Endothelial cell (in vitro differentiated cells): ENCODE measurements at regions not wholly inside any gene's neighbourhood (a gene's known extent, or its start where the extent isn't known, plus 50 kb on each side); places are given as distances from the start of the nearest gene placed in this dataset.

Experiments used
- DNase-seq: peaks from one replicate; pipeline ENCODE4 v3.0.0; 2021; ENCODE audit warnings: low spot score
- H3K27ac Mint-ChIP-seq: one replicate; pipeline ENCODE4 v1.8.0; 2021; ENCODE audit warnings: mixed read lengths, inconsistent platforms; ENCODE audit not compliant: unreplicated experiment
- H3K27me3 Mint-ChIP-seq: one replicate; pipeline ENCODE4 v1.8.0; 2021; ENCODE audit warnings: mild to moderate bottlenecking, moderate library complexity, mixed read lengths, inconsistent platforms; ENCODE audit not compliant: unreplicated experiment
- H3K36me3 Mint-ChIP-seq: one replicate; pipeline ENCODE4 v1.8.0; 2021; ENCODE audit warnings: mild to moderate bottlenecking, low read depth, mixed read lengths, inconsistent platforms; ENCODE audit not compliant: unreplicated experiment
- H3K4me1 Mint-ChIP-seq: one replicate; pipeline ENCODE4 v1.8.0; 2021; ENCODE audit warnings: mild to moderate bottlenecking, mixed read lengths, inconsistent platforms; ENCODE audit not compliant: unreplicated experiment
- H3K4me3 Mint-ChIP-seq: one replicate; pipeline ENCODE4 v1.8.0; 2021; ENCODE audit warnings: mild to moderate bottlenecking, mixed read lengths, inconsistent platforms; ENCODE audit not compliant: unreplicated experiment
- H3K9me3 Mint-ChIP-seq: one replicate; pipeline ENCODE4 v1.8.0; 2021; ENCODE audit warnings: mixed read lengths, inconsistent platforms; ENCODE audit not compliant: unreplicated experiment
- TF ChIP-seq, protein P1 (sequence below): fragments of 200-600 bp; sonication (generic); IDR thresholded peaks from one replicate; pipeline ENCODE4 v1.5.0; 2021; ENCODE audit warnings: antibody characterized with exemption; ENCODE audit not compliant: unreplicated experiment

DNA sequence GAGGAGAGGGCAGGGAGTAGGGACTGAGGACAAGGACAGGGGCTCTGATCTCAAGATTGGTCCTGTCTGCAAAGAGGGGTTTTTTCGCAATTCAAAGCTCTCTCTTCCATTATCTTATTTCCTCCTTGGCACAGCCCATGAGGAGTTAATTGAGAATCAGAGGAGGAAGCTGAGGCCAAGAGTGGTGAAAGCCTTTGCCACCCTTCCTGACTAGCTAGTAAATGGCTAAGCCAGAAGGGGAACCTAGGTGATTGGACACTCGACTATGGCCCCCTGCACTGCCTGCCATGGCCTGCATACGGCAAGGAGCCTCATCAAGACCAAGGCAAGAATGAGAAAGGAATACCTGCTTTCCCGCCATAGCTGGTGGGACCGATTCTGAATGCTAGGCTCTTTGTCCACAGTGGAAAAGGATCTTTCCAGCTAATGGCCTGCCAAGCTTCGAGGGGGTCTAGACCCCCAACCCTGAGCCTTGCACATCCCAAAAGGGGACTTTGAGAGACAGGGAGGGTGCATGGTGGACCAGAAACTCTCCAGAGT lies 237.9 kb downstream of the HAUS1 start:
- no peak overlapping the region for H3K27ac Mint-ChIP-seq
- H3K9me3 Mint-ChIP-seq, result no peaks in the 10 kb centered on the region
- peaks cover 4% of the 10 kb centered on the region for H3K27me3 Mint-ChIP-seq
- no peak for DNase-seq
- TF ChIP-seq, protein P1, sequence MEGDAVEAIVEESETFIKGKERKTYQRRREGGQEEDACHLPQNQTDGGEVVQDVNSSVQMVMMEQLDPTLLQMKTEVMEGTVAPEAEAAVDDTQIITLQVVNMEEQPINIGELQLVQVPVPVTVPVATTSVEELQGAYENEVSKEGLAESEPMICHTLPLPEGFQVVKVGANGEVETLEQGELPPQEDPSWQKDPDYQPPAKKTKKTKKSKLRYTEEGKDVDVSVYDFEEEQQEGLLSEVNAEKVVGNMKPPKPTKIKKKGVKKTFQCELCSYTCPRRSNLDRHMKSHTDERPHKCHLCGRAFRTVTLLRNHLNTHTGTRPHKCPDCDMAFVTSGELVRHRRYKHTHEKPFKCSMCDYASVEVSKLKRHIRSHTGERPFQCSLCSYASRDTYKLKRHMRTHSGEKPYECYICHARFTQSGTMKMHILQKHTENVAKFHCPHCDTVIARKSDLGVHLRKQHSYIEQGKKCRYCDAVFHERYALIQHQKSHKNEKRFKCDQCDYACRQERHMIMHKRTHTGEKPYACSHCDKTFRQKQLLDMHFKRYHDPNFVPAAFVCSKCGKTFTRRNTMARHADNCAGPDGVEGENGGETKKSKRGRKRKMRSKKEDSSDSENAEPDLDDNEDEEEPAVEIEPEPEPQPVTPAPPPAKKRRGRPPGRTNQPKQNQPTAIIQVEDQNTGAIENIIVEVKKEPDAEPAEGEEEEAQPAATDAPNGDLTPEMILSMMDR, result no peak
- H3K4me1 Mint-ChIP-seq, result peaks cover 32% of the 10 kb centered on the region
- H3K36me3 Mint-ChIP-seq, result no peaks in the 10 kb centered on the region
- no peak overlapping the region for H3K4me3 Mint-ChIP-seq

DNA sequence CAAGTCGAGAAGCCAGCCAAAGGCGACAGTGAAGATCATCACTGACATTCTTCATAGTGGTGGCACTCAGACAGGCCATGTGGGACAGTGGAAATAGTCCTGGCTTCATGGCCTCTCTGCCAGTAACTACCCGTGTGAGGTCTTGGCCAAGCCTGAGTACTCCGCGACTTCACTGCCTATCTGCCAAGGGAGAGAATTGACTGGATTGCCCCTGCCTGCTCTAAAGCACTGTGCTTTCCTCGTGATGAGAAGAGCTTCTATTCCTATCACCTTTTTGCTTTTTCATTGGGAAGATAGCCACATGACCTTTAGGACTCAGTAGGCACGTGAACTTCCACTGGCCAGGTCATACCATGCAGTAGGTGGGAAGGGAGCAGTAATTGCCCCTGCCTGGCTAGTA lies 239.3 kb downstream of the HAUS1 start:
- no peak overlapping the region for H3K4me3 Mint-ChIP-seq
- peaks cover 4% of the 10 kb centered on the region for H3K27me3 Mint-ChIP-seq
- H3K27ac Mint-ChIP-seq, result peak overlapping the region; percentile 82
- H3K4me1 Mint-ChIP-seq, result peaks cover 21% of the 10 kb centered on the region
- H3K9me3 Mint-ChIP-seq, result no peaks in the 10 kb centered on the region
- TF ChIP-seq, protein P1, result no peak
- DNase-seq, result no peak
- H3K36me3 Mint-ChIP-seq, result no peaks in the 10 kb centered on the region

DNA sequence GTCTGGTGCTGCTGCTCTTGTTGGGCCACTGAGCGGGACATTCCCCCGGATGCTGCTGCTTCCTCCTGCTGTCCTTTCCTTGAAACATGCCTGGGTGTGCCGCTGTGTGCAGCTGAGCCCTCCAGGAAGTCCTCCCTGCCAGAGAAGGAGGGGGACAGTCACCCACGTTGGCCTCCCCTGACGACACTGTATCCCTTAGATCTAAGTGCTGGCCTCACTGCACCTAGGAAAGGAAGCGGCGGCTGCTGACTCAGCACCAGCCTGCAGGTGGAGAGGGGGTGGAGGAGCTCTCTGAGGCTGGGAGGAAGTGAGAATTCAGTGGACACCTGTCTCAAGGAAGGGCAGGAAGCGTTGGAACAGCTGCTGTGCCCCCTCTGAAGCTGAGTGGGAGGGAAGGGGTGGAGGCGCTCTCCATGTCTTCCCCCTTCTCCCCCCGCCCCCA lies 239.8 kb downstream of the HAUS1 start:
- DNase-seq, result peak; percentile 28
- Mint-ChIP-seq H3K4me1 (peaks cover 18% of the 10 kb centered on the region), H3K36me3 (no peaks in the 10 kb centered on the region), H3K27me3 (peaks cover 4% of the 10 kb centered on the region), H3K9me3 (no peaks in the 10 kb centered on the region), H3K4me3 (no peak overlapping the region), H3K27ac (no peak overlapping the region)
- TF ChIP-seq, protein P1, result no peak

DNA sequence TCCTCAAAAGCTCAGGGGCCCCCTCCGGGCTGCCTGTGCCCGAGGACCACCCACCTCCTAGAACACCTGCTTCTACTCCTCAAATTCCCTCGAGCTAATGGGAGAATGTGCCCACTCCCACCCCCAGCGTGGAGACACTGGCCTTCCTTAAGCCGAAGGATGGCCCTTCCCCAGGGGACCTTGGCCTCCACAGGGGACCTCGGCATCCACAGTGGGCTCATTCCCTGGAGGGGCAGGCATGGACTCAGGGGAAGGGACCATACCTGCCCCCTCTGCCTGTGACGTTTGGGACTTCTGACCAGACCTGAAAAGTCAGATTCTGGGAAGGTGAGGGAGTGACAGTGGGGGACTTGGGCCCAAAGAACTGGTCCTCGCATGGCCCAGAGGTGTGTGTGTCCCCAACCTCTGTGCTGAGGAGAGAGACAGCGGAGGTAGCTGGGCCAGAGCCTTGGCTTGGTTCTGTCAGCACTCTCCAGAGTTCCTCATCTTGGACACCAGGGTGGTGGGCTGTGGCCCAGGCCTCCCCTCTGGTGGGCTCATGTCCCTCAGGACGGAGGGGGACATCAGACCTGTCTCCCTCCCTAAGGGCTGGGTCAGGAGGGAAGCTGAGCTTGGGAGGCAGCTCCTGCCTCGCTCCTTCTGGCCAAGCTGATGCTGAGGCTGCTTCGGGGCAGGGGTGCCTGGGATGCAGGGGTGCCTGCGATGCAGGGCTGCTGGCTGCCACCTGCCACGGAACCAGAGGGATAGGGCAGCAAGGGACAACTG lies 240.4 kb downstream of the HAUS1 start:
- Mint-ChIP-seq H3K27ac (no peak overlapping the region), H3K9me3 (no peaks in the 10 kb centered on the region), H3K27me3 (peaks cover 5% of the 10 kb centered on the region), H3K4me1 (peaks cover 17% of the 10 kb centered on the region), H3K36me3 (peaks cover 2% of the 10 kb centered on the region), H3K4me3 (no peak overlapping the region)
- no peak for DNase-seq
- TF ChIP-seq, protein P1, result no peak

DNA sequence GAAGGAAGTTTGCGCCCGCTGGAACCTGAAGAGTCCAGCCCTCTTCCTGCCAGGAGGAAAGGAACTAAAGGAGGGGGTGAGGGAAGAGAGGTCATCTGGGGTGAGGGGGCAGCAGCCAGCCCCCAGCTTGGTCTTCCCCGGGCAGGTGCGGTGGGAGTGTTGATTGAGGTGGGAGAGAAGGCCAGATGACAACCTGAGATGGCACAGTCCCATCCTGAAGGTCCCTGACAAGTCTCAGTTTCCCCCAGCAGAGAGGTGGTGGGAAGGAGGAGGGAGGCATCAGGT lies 240.9 kb downstream of the HAUS1 start:
- TF ChIP-seq, protein P1, result no peak
- no peak overlapping the region for H3K4me3 Mint-ChIP-seq
- H3K27me3 Mint-ChIP-seq, result peaks cover 7% of the 10 kb centered on the region
- H3K4me1 Mint-ChIP-seq, result peaks cover 19% of the 10 kb centered on the region
- H3K36me3 Mint-ChIP-seq, result peaks cover 5% of the 10 kb centered on the region
- no peaks in the 10 kb centered on the region for H3K9me3 Mint-ChIP-seq
- peak overlapping the region; percentile 9 for H3K27ac Mint-ChIP-seq
- no peak for DNase-seq
